ENCODE measurements at regions not wholly inside any gene's neighbourhood (a gene's known extent, or its start where the extent isn't known, plus 50 kb on each side); places are given as distances from the start of the nearest gene placed in this dataset.

DNA sequence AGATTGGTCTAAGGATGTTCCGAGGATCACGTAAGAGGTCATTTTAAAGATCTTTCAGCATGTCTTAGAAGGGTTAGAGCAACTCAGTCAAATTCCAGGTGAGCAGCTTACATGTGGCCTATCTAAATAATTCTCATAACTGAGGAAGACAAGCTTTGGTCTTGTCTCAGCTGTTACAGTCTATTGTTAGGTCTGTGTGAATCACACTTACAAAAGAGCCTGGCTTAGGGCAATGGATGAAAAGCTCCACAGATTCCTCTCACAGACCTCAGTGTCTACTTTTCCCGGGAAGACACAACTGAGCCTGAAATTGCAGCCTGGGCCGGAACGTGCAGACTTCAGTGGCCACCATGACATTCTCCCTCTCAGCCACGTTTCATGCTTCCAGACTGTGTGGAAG is 173.1 kb downstream of the INHBA start:
- TF ChIP-seq EP300 (IDR thresholded peaks at IDR 0.05) (no peak), CTCF (IDR thresholded peaks at IDR 0.05) (no peak), POLR2A (IDR thresholded peaks at IDR 0.05) (no peak), POLR2AphosphoS5 (IDR thresholded peaks at IDR 0.05) (no peak)
- Histone ChIP-seq H3K4me1 (no peaks in the 10 kb centered on the region), H3K27me3 (no peaks in the 10 kb centered on the region), H3K9me3 (no peaks in the 10 kb centered on the region), H3K27ac (no peak overlapping the region), H3K4me3 (no peak overlapping the region), H3K36me3 (no peaks in the 10 kb centered on the region)
- 83 to 91% methylated on average over 6 of the region's 6 CpGs for WGBS, 2 donors
- intact Hi-C loops (cut with DNase I) = no loop called here
- DNase-seq = no peak

GRCh38 chr7:41524876-41525275 is 178.0 kb downstream of the INHBA start:
- no peaks in the 10 kb centered on the region for H3K4me1 ChIP-seq
- DNase-seq = no peak
- WGBS, 2 donors = 48% methylated on average over 4 of the region's 4 CpGs
- peaks cover 0 to 4% (median 0%) of the 10 kb centered on the region in 4 donors for H3K9me3 ChIP-seq
- TF ChIP-seq CTCF (IDR thresholded peaks at IDR 0.05) = no peak
- no peak for TF ChIP-seq EP300 (IDR thresholded peaks at IDR 0.05)
- TF ChIP-seq POLR2A (IDR thresholded peaks at IDR 0.05) = no peak
- TF ChIP-seq POLR2AphosphoS5 (IDR thresholded peaks at IDR 0.05) = no peak
- no peaks in the 10 kb centered on the region for H3K36me3 ChIP-seq
- intact Hi-C loops (cut with DNase I) = no loop called here
- no peak overlapping the region for H3K4me3 ChIP-seq
- no peaks in the 10 kb centered on the region for H3K27me3 ChIP-seq
- H3K27ac ChIP-seq = no peak overlapping the region

DNA sequence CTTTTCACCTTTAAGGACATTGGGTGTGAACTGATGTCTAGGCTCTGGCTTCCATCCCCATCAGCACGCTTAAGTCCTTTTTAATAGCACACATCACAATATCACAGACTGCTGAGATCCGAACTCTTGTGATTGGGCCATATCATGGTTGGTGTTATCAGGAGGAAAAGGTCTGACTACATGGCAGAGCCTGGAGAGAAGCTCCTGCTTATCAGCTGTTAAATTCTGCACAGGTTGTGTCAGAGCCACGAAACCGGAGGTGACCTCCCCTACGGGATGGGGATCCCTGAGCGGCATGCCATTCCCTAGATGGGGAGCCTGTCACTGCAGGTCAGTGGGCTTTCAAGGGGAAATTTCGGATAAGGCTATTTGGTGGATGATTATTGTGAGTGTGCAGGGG is 182.4 kb downstream of the INHBA start:
- Histone ChIP-seq H3K9me3 (peaks cover 0 to 4% (median 0%) of the 10 kb centered on the region in 4 donors), H3K4me1 (no peaks in the 10 kb centered on the region), H3K36me3 (no peaks in the 10 kb centered on the region), H3K27ac (no peak overlapping the region), H3K4me3 (no peak overlapping the region), H3K27me3 (no peaks in the 10 kb centered on the region)
- intact Hi-C loops (cut with DNase I) = no loop called here
- DNase-seq = no peak
- TF ChIP-seq POLR2A (IDR thresholded peaks at IDR 0.05) (no peak), CTCF (IDR thresholded peaks at IDR 0.05) (no peak), EP300 (IDR thresholded peaks at IDR 0.05) (no peak), POLR2AphosphoS5 (IDR thresholded peaks at IDR 0.05) (no peak)
- WGBS, 2 donors = 90 to 92% methylated on average over 7 of the region's 7 CpGs

DNA sequence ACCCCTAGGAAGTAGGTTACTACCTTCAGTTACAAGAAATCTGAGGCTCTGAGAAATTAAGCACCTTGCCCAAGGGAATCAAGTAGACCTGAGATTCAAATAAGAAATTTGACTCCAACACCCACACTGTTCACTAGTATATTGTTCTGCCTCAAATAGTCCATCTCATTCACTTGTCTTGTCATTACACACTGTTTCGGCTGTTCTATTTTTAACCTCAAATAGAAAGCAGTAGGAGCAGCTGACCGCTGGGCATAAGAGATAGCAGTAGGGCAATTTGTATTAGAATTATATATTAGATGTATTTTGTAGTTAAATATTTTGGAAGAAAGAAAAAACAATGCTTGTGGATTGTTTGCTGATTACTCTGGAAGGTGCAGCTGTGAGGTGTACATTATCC is 185.1 kb downstream of the INHBA start:
- Histone ChIP-seq H3K27me3 (no peaks in the 10 kb centered on the region), H3K27ac (no peak overlapping the region), H3K4me1 (no peaks in the 10 kb centered on the region), H3K4me3 (no peak overlapping the region), H3K36me3 (no peaks in the 10 kb centered on the region), H3K9me3 (no peaks in the 10 kb centered on the region)
- TF ChIP-seq CTCF (IDR thresholded peaks at IDR 0.05) (no peak), POLR2A (IDR thresholded peaks at IDR 0.05) (no peak), POLR2AphosphoS5 (IDR thresholded peaks at IDR 0.05) (no peak), EP300 (IDR thresholded peaks at IDR 0.05) (no peak)
- WGBS, 2 donors = 90 to 94% methylated on average over 2 of the region's 2 CpGs
- intact Hi-C loops (cut with DNase I) = no loop called here
- no peak for DNase-seq

- Histone ChIP-seq H3K4me3 (no peak overlapping the region), H3K27ac (no peak overlapping the region), H3K27me3 (no peaks in the 10 kb centered on the region), H3K36me3 (no peaks in the 10 kb centered on the region), H3K4me1 (no peaks in the 10 kb centered on the region), H3K9me3 (no peaks in the 10 kb centered on the region)
- TF ChIP-seq CTCF (IDR thresholded peaks at IDR 0.05) (no peak), EP300 (IDR thresholded peaks at IDR 0.05) (no peak), POLR2A (IDR thresholded peaks at IDR 0.05) (no peak), POLR2AphosphoS5 (IDR thresholded peaks at IDR 0.05) (no peak)
- DNase-seq = no peak
- intact Hi-C loops (cut with DNase I) = no loop called here
- WGBS, 2 donors = 20 to 71% methylated on average over 4 of the region's 4 CpGs
Observed at GRCh38 chr7:41508755-41509154, 194.1 kb downstream of the INHBA start.

Data from sigmoid colon (tissue), 6 donors.